Pancreas (tissue), 10 donors: ENCODE measurements at regions not wholly inside any gene's neighbourhood (a gene's known extent, or its start where the extent isn't known, plus 50 kb on each side); places are given as distances from the start of the nearest gene placed in this dataset.

Experiments
- ATAC-seq, 4 donors: fragments of 200-7000 bp; cut with Tn5 transposase; one replicate each; pipeline versions ENCODE4 v1.8.0 to v1.9.1; 2020; ENCODE audit warnings: mild to moderate bottlenecking in 4 of 4, moderate library complexity in 4 of 4
- DNase-seq, 6 donors: peaks; one replicate each; pipeline ENCODE4 v3.0.0-alpha.2; 2020
- FAIRE-seq: peaks from 2 replicates; lab custom pipeline; 2012; peaks lifted over from hg19 to GRCh38; lab: Jason Lieb, UNC
- H3K27ac ChIP-seq, 4 donors: fragments of 200-600 bp; sonication (generic); 1 replicate in 3 of 4; 2 replicates in 1 of 4; pipeline versions ENCODE4 v1.5.0 to v1.8.0; 2020
- H3K27me3 ChIP-seq, 4 donors: fragments of 200-600 bp; one replicate each; pipeline ENCODE4 v1.8.0; 2021
- H3K36me3 ChIP-seq, 3 donors: fragments of 200-600 bp; sonication (generic) in 1 of 3; one replicate each; pipeline versions ENCODE4 v1.5.0 to v1.8.0; 2020 to 2021
- H3K4me1 ChIP-seq, 3 donors: fragments of 200-600 bp; one replicate each; pipeline ENCODE4 v1.8.0; 2021
- H3K4me3 ChIP-seq, 4 donors: fragments of 200-600 bp; sonication (generic) in 2 of 4; one replicate each; pipeline versions ENCODE4 v1.5.0 to v1.8.0; 2020 to 2021
- H3K9me3 ChIP-seq, 4 donors: fragments of 200-600 bp; one replicate each; pipeline ENCODE4 v1.8.0; 2021
- CTCF ChIP-seq, 4 donors: fragments of 200-600 bp; sonication (generic) in 3 of 4; IDR thresholded peaks; one replicate each; pipeline versions ENCODE4 v1.5.0 to v1.8.0; 2021; ENCODE audit warnings: antibody characterized with exemption in 4 of 4
- WGBS, 2 donors: extraction: QIAGEN DNeasy Blood & Tissue Kit; methylation state at CpG; one replicate each; pipeline ENCODE4 v1.1.7; 2013; 5-methylcytosine and 5-hydroxymethylcytosine counted together
- intact Hi-C, 3 donors: fragments of 100-400 bp; cut with DNase I; formaldehyde crosslinking; loops; one replicate each; pipeline versions ENCODE4 v1.11.1 to v1.14.2; 2022
- donor health status: healthy with polysubstance abuse.
- donor health status: DM: no; HTN: no; CAD: no; lungs with moderate emphysema.
- donor health status: DM: no; HTN: no; CAD: no.
- donor health status: control.
- donor health status: control.
- donor health status: Bipolar disorder and iron deficiency.
- donor health status: DM: yes; HTN: yes; CAD: no.
- donor health status: DM: no; HTN: no; CAD: no.
- donor health status: DM: no; HTN: no; CAD: no.
- donor health status: DM: yes; HTN: yes; CAD: no.

- no peak for TF ChIP-seq CTCF (IDR thresholded peaks at IDR 0.05)
- no peak for ATAC-seq
- no peak overlapping the region for H3K4me3 ChIP-seq
- H3K27ac ChIP-seq, result no peak overlapping the region
- 58 to 66% methylated on average over 7 of the region's 7 CpGs for WGBS, 2 donors
- FAIRE-seq, result no peak
- DNase-seq, result no peak
- no peaks in the 10 kb centered on the region for H3K4me1 ChIP-seq
- no peaks in the 10 kb centered on the region for H3K27me3 ChIP-seq
- intact Hi-C loops, result no loop called here
- H3K36me3 ChIP-seq, result no peaks in the 10 kb centered on the region
- no peaks in the 10 kb centered on the region for H3K9me3 ChIP-seq
Measured at GRCh38 chr18:38444971-38445803, 879.6 kb upstream of the CELF4 start.

GRCh38 chr18:38427736-38428135, 862.1 kb upstream of the CELF4 start:
- H3K27me3 ChIP-seq, result no peaks in the 10 kb centered on the region
- H3K36me3 ChIP-seq, result no peaks in the 10 kb centered on the region
- no peaks in the 10 kb centered on the region for H3K4me1 ChIP-seq
- intact Hi-C loops, result no loop called here
- no peak for TF ChIP-seq CTCF (IDR thresholded peaks at IDR 0.05)
- H3K9me3 ChIP-seq, result no peaks in the 10 kb centered on the region
- no peak overlapping the region for H3K27ac ChIP-seq
- WGBS, 2 donors, result 52 to 64% methylated on average over 4 of the region's 4 CpGs
- ATAC-seq, result no peak
- DNase-seq, result no peak
- no peak for FAIRE-seq
- H3K4me3 ChIP-seq, result no peak overlapping the region

GRCh38 chr18:38427234-38427633, 861.6 kb upstream of the CELF4 start:
- WGBS, 2 donors, result 63 to 70% methylated on average over 2 of the region's 2 CpGs
- H3K4me3 ChIP-seq, result no peak overlapping the region
- H3K9me3 ChIP-seq, result no peaks in the 10 kb centered on the region
- no peak for FAIRE-seq
- no peaks in the 10 kb centered on the region for H3K36me3 ChIP-seq
- intact Hi-C loops, result no loop called here
- DNase-seq, result no peak
- no peak for ATAC-seq
- no peaks in the 10 kb centered on the region for H3K27me3 ChIP-seq
- H3K27ac ChIP-seq, result no peak overlapping the region
- H3K4me1 ChIP-seq, result no peaks in the 10 kb centered on the region
- TF ChIP-seq CTCF (IDR thresholded peaks at IDR 0.05), result no peak

- no peaks in the 10 kb centered on the region for H3K27me3 ChIP-seq
- H3K9me3 ChIP-seq, result no peaks in the 10 kb centered on the region
- DNase-seq (no peak), FAIRE-seq (no peak), ATAC-seq (no peak)
- intact Hi-C loops, result no loop called here
- H3K36me3 ChIP-seq, result no peaks in the 10 kb centered on the region
- H3K4me3 ChIP-seq, result no peak overlapping the region
- H3K4me1 ChIP-seq, result no peaks in the 10 kb centered on the region
- no peak overlapping the region for H3K27ac ChIP-seq
- no peak for TF ChIP-seq CTCF (IDR thresholded peaks at IDR 0.05)
- WGBS, 2 donors, result 79 to 81% methylated on average over 6 of the region's 6 CpGs
Measured at GRCh38 chr18:38421872-38422615, 856.4 kb upstream of the CELF4 start.

GRCh38 chr18:38421021-38421420, 855.4 kb upstream of the CELF4 start:
- Histone ChIP-seq H3K36me3 (no peaks in the 10 kb centered on the region), H3K4me3 (no peak overlapping the region), H3K4me1 (no peaks in the 10 kb centered on the region), H3K27me3 (no peaks in the 10 kb centered on the region), H3K9me3 (no peaks in the 10 kb centered on the region), H3K27ac (no peak overlapping the region)
- no peak for DNase-seq
- TF ChIP-seq CTCF (IDR thresholded peaks at IDR 0.05), result no peak
- 46 to 51% methylated on average over 10 of the region's 10 CpGs for WGBS, 2 donors
- intact Hi-C loops, result no loop called here
- ATAC-seq, result no peak
- no peak for FAIRE-seq
